ENCODE measurements at regions not wholly inside any gene's neighbourhood (a gene's known extent, or its start where the extent isn't known, plus 50 kb on each side); places are given as distances from the start of the nearest gene placed in this dataset.

DNA sequence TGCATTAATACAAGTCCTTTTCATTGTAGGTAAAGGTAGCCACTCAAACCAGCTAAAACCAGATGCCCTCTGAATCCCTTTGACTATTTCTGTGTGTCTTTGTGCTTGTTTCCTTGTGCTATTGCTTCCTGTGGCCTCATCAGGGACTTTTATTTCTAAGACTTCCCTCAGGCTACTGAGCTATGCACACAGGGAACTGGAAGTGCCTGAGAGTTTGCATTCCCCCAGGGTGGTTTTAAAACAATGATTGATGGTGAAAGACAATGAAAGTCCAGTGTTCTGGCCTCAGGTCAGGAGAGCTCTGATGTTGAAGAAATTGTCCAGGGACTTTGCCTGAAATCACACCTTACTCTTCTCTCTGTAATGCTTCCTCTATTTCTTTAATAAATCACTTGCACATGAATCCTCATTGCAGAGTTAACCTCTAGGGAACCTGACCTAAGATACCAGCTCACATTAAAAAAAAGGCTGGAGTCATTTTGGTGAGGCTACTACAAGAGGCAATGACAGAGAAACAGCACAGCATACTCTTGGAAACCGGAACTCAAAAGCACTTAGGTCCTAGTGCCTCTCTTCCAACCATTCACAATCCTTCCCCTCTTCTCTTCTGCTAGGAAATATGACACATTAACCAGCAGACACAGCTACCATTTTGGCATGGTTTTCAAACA, 158.1 kb upstream of the NREP start:
- no peaks in the 10 kb centered on the region for H3K36me3 ChIP-seq
- H3K4me1 ChIP-seq = no peaks in the 10 kb centered on the region
- peaks cover 0 to 13% of the 10 kb centered on the region in 2 donors for H3K9me3 ChIP-seq
- no peak for DNase-seq
- H3K27ac ChIP-seq = no peak overlapping the region
- no peak overlapping the region for H3K4me3 ChIP-seq
- TF ChIP-seq, protein P1, sequence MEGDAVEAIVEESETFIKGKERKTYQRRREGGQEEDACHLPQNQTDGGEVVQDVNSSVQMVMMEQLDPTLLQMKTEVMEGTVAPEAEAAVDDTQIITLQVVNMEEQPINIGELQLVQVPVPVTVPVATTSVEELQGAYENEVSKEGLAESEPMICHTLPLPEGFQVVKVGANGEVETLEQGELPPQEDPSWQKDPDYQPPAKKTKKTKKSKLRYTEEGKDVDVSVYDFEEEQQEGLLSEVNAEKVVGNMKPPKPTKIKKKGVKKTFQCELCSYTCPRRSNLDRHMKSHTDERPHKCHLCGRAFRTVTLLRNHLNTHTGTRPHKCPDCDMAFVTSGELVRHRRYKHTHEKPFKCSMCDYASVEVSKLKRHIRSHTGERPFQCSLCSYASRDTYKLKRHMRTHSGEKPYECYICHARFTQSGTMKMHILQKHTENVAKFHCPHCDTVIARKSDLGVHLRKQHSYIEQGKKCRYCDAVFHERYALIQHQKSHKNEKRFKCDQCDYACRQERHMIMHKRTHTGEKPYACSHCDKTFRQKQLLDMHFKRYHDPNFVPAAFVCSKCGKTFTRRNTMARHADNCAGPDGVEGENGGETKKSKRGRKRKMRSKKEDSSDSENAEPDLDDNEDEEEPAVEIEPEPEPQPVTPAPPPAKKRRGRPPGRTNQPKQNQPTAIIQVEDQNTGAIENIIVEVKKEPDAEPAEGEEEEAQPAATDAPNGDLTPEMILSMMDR (IDR thresholded peaks at IDR 0.05) = no peak
- no peaks in the 10 kb centered on the region for H3K27me3 ChIP-seq
- ATAC-seq = no peak
- intact Hi-C loops (cut with DNase I) = no loop called here

DNA sequence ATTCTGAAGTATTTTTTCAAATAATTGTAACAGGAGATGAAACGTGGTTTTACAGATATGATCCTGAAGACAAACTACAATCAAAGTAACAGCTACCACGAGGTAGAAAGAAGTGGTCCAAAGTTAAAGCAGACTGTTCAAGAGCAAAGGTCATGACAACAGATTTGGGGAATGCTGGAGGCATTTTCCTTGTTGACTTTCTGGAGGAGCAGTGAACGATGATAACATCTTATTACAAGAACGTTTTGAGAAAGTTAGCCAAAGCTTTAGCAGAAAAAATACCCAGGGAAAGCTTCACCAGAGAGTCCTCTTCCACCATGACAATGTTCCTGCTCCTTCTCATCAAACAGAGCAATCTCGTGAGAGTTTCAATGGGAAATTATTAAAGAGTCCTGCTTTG, 145.4 kb upstream of the NREP start:
- ATAC-seq = no peak
- Histone ChIP-seq H3K36me3 (no peaks in the 10 kb centered on the region), H3K4me1 (no peaks in the 10 kb centered on the region), H3K27me3 (no peaks in the 10 kb centered on the region), H3K9me3 (peaks cover 0 to 14% of the 10 kb centered on the region in 2 donors), H3K27ac (no peak overlapping the region), H3K4me3 (no peak overlapping the region)
- intact Hi-C loops (cut with DNase I) = no loop called here
- TF ChIP-seq, protein P1 (IDR thresholded peaks at IDR 0.05) = no peak
- no peak for DNase-seq

DNA sequence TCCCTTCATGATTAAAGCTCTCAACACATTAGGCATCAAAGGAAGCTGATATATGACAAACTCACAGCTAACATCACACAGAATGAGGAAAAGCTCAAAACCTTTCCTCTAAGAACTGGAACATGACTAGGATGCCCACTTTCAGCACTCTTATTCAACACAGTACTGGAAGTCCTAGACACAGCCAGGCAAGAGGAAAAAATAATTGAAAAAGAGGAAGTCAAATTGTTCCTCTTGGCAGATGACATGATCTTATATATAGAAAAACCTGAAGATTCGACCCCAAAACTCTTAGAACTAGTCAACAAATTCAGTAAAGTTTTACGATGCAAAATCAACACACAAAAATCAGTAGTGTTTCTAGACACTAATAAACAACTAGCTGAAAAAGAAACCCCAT, 144.3 kb upstream of the NREP start:
- Histone ChIP-seq H3K36me3 (no peaks in the 10 kb centered on the region), H3K4me1 (no peaks in the 10 kb centered on the region), H3K4me3 (no peak overlapping the region), H3K9me3 (peaks cover 0 to 14% of the 10 kb centered on the region in 2 donors), H3K27me3 (no peaks in the 10 kb centered on the region), H3K27ac (no peak overlapping the region)
- ATAC-seq (no peak), DNase-seq (no peak)
- intact Hi-C loops (cut with DNase I) = no loop called here
- TF ChIP-seq, protein P1 (IDR thresholded peaks at IDR 0.05) = no peak

DNA sequence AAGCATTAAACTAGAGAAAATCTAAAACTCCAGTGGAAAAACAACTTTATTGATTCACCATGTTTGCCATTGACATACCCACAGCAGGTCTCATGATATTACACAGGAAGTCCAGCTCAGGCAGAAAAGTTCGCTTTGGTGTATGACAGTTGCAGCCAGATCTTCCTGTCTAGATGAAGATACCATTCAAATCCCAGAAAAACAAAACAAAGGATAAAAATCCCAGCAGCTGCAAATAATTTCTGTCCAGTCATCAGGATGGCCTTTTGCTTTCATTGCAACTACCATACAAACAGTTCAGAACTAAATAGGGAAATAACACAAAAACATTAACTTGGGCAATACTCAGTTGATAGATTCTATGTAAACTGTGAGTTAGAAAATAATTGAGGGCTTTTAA, 136.0 kb upstream of the NREP start:
- no peak overlapping the region for H3K4me3 ChIP-seq
- no peak for ATAC-seq

DNA sequence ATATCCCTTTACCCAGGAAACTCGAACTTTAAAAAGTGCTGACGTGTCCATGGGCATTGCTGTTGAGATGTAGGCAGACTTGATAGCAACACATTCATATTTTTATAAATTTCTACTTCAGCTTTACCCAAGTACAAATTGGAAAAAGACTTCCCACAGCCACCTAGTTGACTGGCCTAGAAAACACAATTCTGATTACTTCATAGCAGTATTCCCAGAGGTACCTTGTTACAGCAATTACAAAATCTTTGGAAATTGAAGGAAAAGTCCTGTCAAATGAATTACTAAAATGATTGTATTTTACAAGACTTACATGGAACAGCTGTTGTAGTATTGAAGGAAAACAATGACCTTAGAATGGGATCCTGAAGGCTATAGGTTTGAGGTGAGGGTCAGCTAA, 130.7 kb upstream of the NREP start:
- H3K9me3 ChIP-seq = peaks cover 0 to 15% of the 10 kb centered on the region in 2 donors
- no peak overlapping the region for H3K4me3 ChIP-seq
- intact Hi-C loops (cut with DNase I) = no loop called here
- H3K27ac ChIP-seq = no peak overlapping the region
- ATAC-seq = no peak
- no peaks in the 10 kb centered on the region for H3K27me3 ChIP-seq
- H3K4me1 ChIP-seq = no peaks in the 10 kb centered on the region
- TF ChIP-seq, protein P1 (IDR thresholded peaks at IDR 0.05) = no peak
- no peak for DNase-seq
- no peaks in the 10 kb centered on the region for H3K36me3 ChIP-seq

More for the DNA sequence above, 136.0 kb upstream of the NREP start:
- Histone ChIP-seq H3K27me3 (no peaks in the 10 kb centered on the region), H3K9me3 (peaks cover 0 to 14% of the 10 kb centered on the region in 2 donors), H3K27ac (no peak overlapping the region), H3K4me1 (peaks cover 0 to 2% of the 10 kb centered on the region in 2 donors), H3K36me3 (no peaks in the 10 kb centered on the region)
- intact Hi-C loops (cut with DNase I) = no loop called here
- TF ChIP-seq, protein P1 (IDR thresholded peaks at IDR 0.05) = no peak
- peak in 2 of 4 donors; percentile 13 to 40 for DNase-seq
